GM12874 (cell line): ENCODE measurements at regions not wholly inside any gene's neighbourhood (a gene's known extent, or its start where the extent isn't known, plus 50 kb on each side); places are given as distances from the start of the nearest gene placed in this dataset.

Experiments used
- CTCF ChIP-seq: IDR thresholded peaks from 2 replicates; pipeline ENCODE4 v1.5.1; 2011; ENCODE audit warnings: low read depth, mild to moderate bottlenecking, control low read depth, low read length, moderate library complexity; ENCODE audit not compliant: insufficient read depth

GRCh38 chr17:65455972-65456343 lies 105.5 kb downstream of the AXIN2 start:
- no peak for TF ChIP-seq CTCF

GRCh38 chr17:65455154-65455971 lies 106.1 kb downstream of the AXIN2 start:
- no peak for TF ChIP-seq CTCF

- TF ChIP-seq CTCF, result no peak
These were observed 108.1 kb downstream of the AXIN2 start for GRCh38 chr17:65453204-65453931.

- no peak for TF ChIP-seq CTCF
These were observed 112.0 kb downstream of the AXIN2 start for GRCh38 chr17:65449495-65449894.

- TF ChIP-seq CTCF, result no peak
These were observed 113.6 kb downstream of the AXIN2 start for GRCh38 chr17:65447823-65448222.

GRCh38 chr17:65446838-65447526 lies 114.5 kb downstream of the AXIN2 start:
- no peak for TF ChIP-seq CTCF

GRCh38 chr17:65446043-65446442 lies 115.4 kb downstream of the AXIN2 start:
- TF ChIP-seq CTCF, result no peak
